H1 (cell line): ENCODE measurements at regions not wholly inside any gene's neighbourhood (a gene's known extent, or its start where the extent isn't known, plus 50 kb on each side); places are given as distances from the start of the nearest gene placed in this dataset.

Source experiments
- CTCF ChIA-PET: fragments of 300-600 bp; sonication (Branson Sonifier 250); formaldehyde crosslinking; loops from one replicate; lab custom pipeline; 2021; ENCODE audit not compliant: partially characterized antibody; lab: Charles Lee
- POLR2A ChIA-PET: fragments of 300-600 bp; sonication (Branson Sonifier 250); formaldehyde crosslinking; loops from one replicate; lab custom pipeline; 2021; ENCODE audit warnings: inconsistent platforms; ENCODE audit not compliant: partially characterized antibody; lab: Charles Lee
- DNase-seq, 2 experiments: peaks; one replicate each; pipeline versions ENCODE4 v3.0.0 to v3.0.0-alpha.2; 2010 to 2022; ENCODE audit warnings: low spot score in 2 of 2, low read depth in 1 of 2, mixed read lengths in 1 of 2
- FAIRE-seq: peaks from 2 replicates; lab custom pipeline; 2011; peaks lifted over from hg19 to GRCh38; lab: Jason Lieb, UNC
- H2AFZ ChIP-seq: 2 replicates; pipeline ENCODE4 v1.8.1; 2012; ENCODE audit warnings: low read length, inconsistent platforms
- H2AK5ac ChIP-seq: 2 replicates; pipeline ENCODE4 v1.6.1; 2013; ENCODE audit warnings: low read depth, low read length
- H2BK120ac ChIP-seq: replicated peaks from 2 replicates; pipeline ENCODE3; 2013; ENCODE audit warnings: low read depth, low read length, inconsistent platforms
- H2BK12ac ChIP-seq: 2 replicates; pipeline ENCODE4 v1.6.1; 2013; ENCODE audit warnings: low read depth, low read length
- H2BK15ac ChIP-seq: 2 replicates; pipeline ENCODE4 v1.6.1; 2013; ENCODE audit warnings: low read length
- H2BK20ac ChIP-seq: 2 replicates; pipeline ENCODE4 v1.6.1; 2013; ENCODE audit warnings: low read length
- H2BK5ac ChIP-seq: 2 replicates; pipeline ENCODE4 v1.6.1; 2013; ENCODE audit warnings: low read depth, low read length
- H3K14ac ChIP-seq: 2 replicates; pipeline ENCODE4 v1.6.1; 2013; ENCODE audit warnings: inconsistent platforms; ENCODE audit not compliant: insufficient read length
- H3K18ac ChIP-seq: 2 replicates; pipeline ENCODE4 v1.6.1; 2013; ENCODE audit warnings: low read length; ENCODE audit errors: extremely low read depth
- H3K23ac ChIP-seq: 2 replicates; pipeline ENCODE4 v1.6.1; 2013; ENCODE audit warnings: inconsistent platforms; ENCODE audit not compliant: insufficient read length
- H3K23me2 ChIP-seq: 2 replicates; pipeline ENCODE4 v1.6.1; 2013; ENCODE audit warnings: low read depth, low read length
- H3K27ac ChIP-seq: 2 replicates; pipeline ENCODE4 v1.6.1; 2011; ENCODE audit warnings: low read depth, low read length, inconsistent platforms
- H3K27me3 ChIP-seq, 4 experiments: replicated peaks in 1 of 4; 1 replicate in 1 of 4; 2 replicates in 3 of 4; pipeline versions ENCODE4 v1.6.1 to v1.8.1; 2011 to 2013; ENCODE audit warnings: low read length in 3 of 4, mild to moderate bottlenecking in 3 of 4, inconsistent platforms in 2 of 4, mixed read lengths in 2 of 4, moderate library complexity in 1 of 4; ENCODE audit not compliant: control insufficient read depth in 3 of 4, insufficient read depth in 3 of 4; ENCODE audit errors: extremely low read depth in 1 of 4
- H3K36me3 ChIP-seq, 4 experiments: 2 replicates each; pipeline versions ENCODE4 v1.6.1 to v1.8.1; 2011 to 2013; ENCODE audit warnings: mild to moderate bottlenecking in 4 of 4, low read length in 3 of 4, moderate library complexity in 2 of 4, control low read depth in 1 of 4, inconsistent platforms in 1 of 4; ENCODE audit not compliant: insufficient read depth in 4 of 4, control insufficient read depth in 2 of 4
- H3K4ac ChIP-seq: replicated peaks from 2 replicates; pipeline ENCODE3; 2013; ENCODE audit warnings: low read length, low read depth, mixed read lengths, inconsistent platforms; ENCODE audit not compliant: insufficient read length
- H3K4me1 ChIP-seq, 4 experiments: replicated peaks in 1 of 4; 1 replicate in 1 of 4; 2 replicates in 3 of 4; pipeline versions ENCODE4 v1.6.1 to v1.8.1; 2011 to 2013; ENCODE audit warnings: low read length in 3 of 4, inconsistent platforms in 2 of 4, mixed read lengths in 1 of 4; ENCODE audit not compliant: insufficient read depth in 4 of 4, control insufficient read depth in 3 of 4
- H3K4me2 ChIP-seq, 2 experiments: 2 replicates each; pipeline versions ENCODE4 v1.6.1 to v1.8.1; 2011 to 2013; ENCODE audit warnings: low read depth in 2 of 2, low read length in 2 of 2, control low read depth in 1 of 2, inconsistent platforms in 1 of 2, mild to moderate bottlenecking in 1 of 2; ENCODE audit not compliant: insufficient read depth in 1 of 2
- H3K4me3 ChIP-seq, 4 experiments: fragments of 200-600, 300-600 bp in 1 of 4; sonication (generic), shearing (Covaris generic), sonication (Bioruptor Twin) in 1 of 4; 2 replicates each; pipeline versions ENCODE4 v1.5.1 to v1.8.1; 2011 to 2016; ENCODE audit warnings: low read length in 4 of 4, low read depth in 3 of 4, control low read depth in 2 of 4, inconsistent platforms in 2 of 4, mild to moderate bottlenecking in 2 of 4, mixed read lengths in 1 of 4, moderate library complexity in 1 of 4; ENCODE audit not compliant: insufficient read depth in 2 of 4; ENCODE audit errors: extremely low read depth in 1 of 4
- H3K56ac ChIP-seq: replicated peaks from 2 replicates; pipeline ENCODE3; 2013; ENCODE audit warnings: low read depth, mild to moderate bottlenecking, mixed read lengths, low read length, inconsistent platforms; ENCODE audit not compliant: insufficient read length
- H3K79me1 ChIP-seq: 2 replicates; pipeline ENCODE4 v1.6.1; 2013; ENCODE audit warnings: low read depth, low read length, control low read depth
- H3K79me2 ChIP-seq, 2 experiments: 2 replicates each; pipeline versions ENCODE4 v1.6.1 to v1.8.1; 2012 to 2013; ENCODE audit warnings: low read length in 2 of 2, mild to moderate bottlenecking in 2 of 2, inconsistent platforms in 1 of 2; ENCODE audit not compliant: insufficient read depth in 2 of 2, control insufficient read depth in 1 of 2
- H3K9ac ChIP-seq, 4 experiments: replicated peaks in 1 of 4; 1 replicate in 1 of 4; 2 replicates in 3 of 4; pipeline versions ENCODE4 v1.6.1 to v1.8.1; 2011 to 2013; ENCODE audit warnings: low read depth in 3 of 4, low read length in 3 of 4, control low read depth in 2 of 4, mild to moderate bottlenecking in 2 of 4, moderate library complexity in 2 of 4, inconsistent platforms in 1 of 4; ENCODE audit errors: extremely low read depth in 1 of 4
- H3K9me3 ChIP-seq, 2 experiments: 2 replicates each; pipeline versions ENCODE4 v1.6.1 to v1.8.1; 2012 to 2013; ENCODE audit warnings: mild to moderate bottlenecking in 2 of 2, moderate library complexity in 2 of 2, control low read depth in 1 of 2, inconsistent platforms in 1 of 2, low read depth in 1 of 2, low read length in 1 of 2, mixed read lengths in 1 of 2; ENCODE audit not compliant: insufficient read depth in 2 of 2
- H4K20me1 ChIP-seq, 2 experiments: replicated peaks in 1 of 2; 2 replicates each; pipeline versions ENCODE3 to v1.8.1; 2011 to 2013; ENCODE audit warnings: inconsistent platforms in 2 of 2, low read length in 2 of 2, mild to moderate bottlenecking in 1 of 2; ENCODE audit not compliant: insufficient read depth in 2 of 2, control insufficient read depth in 1 of 2
- H4K5ac ChIP-seq: 2 replicates; pipeline ENCODE4 v1.6.1; 2013; ENCODE audit warnings: low read length, low read depth, mixed read lengths, inconsistent platforms; ENCODE audit not compliant: insufficient read length
- H4K8ac ChIP-seq: 2 replicates; pipeline ENCODE4 v1.8.0; 2013; ENCODE audit warnings: mild to moderate bottlenecking, moderate library complexity, low read length, inconsistent platforms; ENCODE audit not compliant: insufficient read depth; ENCODE audit errors: extremely low read depth
- H4K91ac ChIP-seq: replicated peaks from 2 replicates; pipeline ENCODE3; 2013; ENCODE audit warnings: low read length, mixed read lengths, inconsistent platforms; ENCODE audit not compliant: insufficient read length
- CTBP2 ChIP-seq: IDR thresholded peaks from 2 replicates; pipeline ENCODE4 v1.7.0; 2011; ENCODE audit warnings: borderline replicate concordance, mild to moderate bottlenecking, moderate library complexity, mixed read lengths, low read length; ENCODE audit not compliant: insufficient read depth, insufficient read length
- EGR1 ChIP-seq: IDR thresholded peaks from 2 replicates; pipeline ENCODE4 v1.6.1; 2011; ENCODE audit warnings: low read depth, low read length, borderline replicate concordance
- HDAC6 ChIP-seq: IDR thresholded peaks from one replicate; pipeline ENCODE4 v1.7.1; 2012; ENCODE audit warnings: low read depth, mild to moderate bottlenecking, inconsistent platforms, low read length, moderate library complexity
- USF2 ChIP-seq: IDR thresholded peaks from 2 replicates; pipeline ENCODE4 v1.6.1; 2011; ENCODE audit warnings: low read length, improper control_type of control experiment
- WGBS, 2 experiments: shearing (Covaris generic) in 1 of 2; methylation state at CpG; one replicate each; pipeline versions ENCODE4 v1.1.6 to v1.1.7; 2013 to 2015; ENCODE audit warnings: low lambda C conversion rate in 2 of 2, mixed read lengths in 2 of 2, inconsistent platforms in 1 of 2, low coverage in 1 of 2, missing lambda C conversion rate in 1 of 2; ENCODE audit not compliant: insufficient replicate concordance in 2 of 2, insufficient coverage in 1 of 2, insufficient read length in 1 of 2; ENCODE audit errors: extremely low coverage in 1 of 2, missing lambda C conversion rate in 1 of 2; 5-methylcytosine and 5-hydroxymethylcytosine counted together

- CTCF ChIA-PET: interaction anchor here (1.0 kb wide), 1 partner anchor 273 kb away, joined by 3 read pairs; no protein-coding TSS in a partner anchor
- no peak overlapping the region for H3K9ac ChIP-seq
- no peaks in the 10 kb centered on the region for H3K79me2 ChIP-seq
- no peak overlapping the region for H4K91ac ChIP-seq
- no peak overlapping the region for H3K56ac ChIP-seq
- peaks cover 13 to 20% (median 17%) of the 10 kb centered on the region in 4 experiments for H3K4me1 ChIP-seq
- TF ChIP-seq EGR1: no peak
- no peak for TF ChIP-seq USF2
- no peak for TF ChIP-seq HDAC6
- no peak for TF ChIP-seq CTBP2
- H2AK5ac ChIP-seq: no peak overlapping the region
- H2BK5ac ChIP-seq: no peak overlapping the region
- H3K27ac ChIP-seq: no peak overlapping the region
- H3K23me2 ChIP-seq: no peaks in the 10 kb centered on the region
- no peak overlapping the region for H4K5ac ChIP-seq
- H4K20me1 ChIP-seq: no peaks in the 10 kb centered on the region
- no peak overlapping the region for H3K4me2 ChIP-seq
- no peak overlapping the region for H3K4me3 ChIP-seq
- no peak overlapping the region for H3K14ac ChIP-seq
- no peaks in the 10 kb centered on the region for H3K9me3 ChIP-seq
- H2AFZ ChIP-seq: no peak overlapping the region
- H2BK20ac ChIP-seq: no peak overlapping the region
- POLR2A ChIA-PET: no interaction called here
- H3K27me3 ChIP-seq: no peaks in the 10 kb centered on the region
- no peak overlapping the region for H2BK12ac ChIP-seq
- FAIRE-seq: no peak
- no peak overlapping the region for H3K23ac ChIP-seq
- no peaks in the 10 kb centered on the region for H3K36me3 ChIP-seq
- 90% methylated on average over 9 of the region's 9 CpGs; no CpG with 5 or more reads in 1 of the 2 experiments for WGBS, 2 experiments
- no peak overlapping the region for H3K18ac ChIP-seq
- H3K4ac ChIP-seq: no peak overlapping the region
- no peak overlapping the region for H2BK120ac ChIP-seq
- no peaks in the 10 kb centered on the region for H3K79me1 ChIP-seq
- DNase-seq: no peak
- no peak overlapping the region for H4K8ac ChIP-seq
- H2BK15ac ChIP-seq: no peak overlapping the region
Measured at GRCh38 chr2:45254025-45254424, 244.8 kb upstream of the SIX2 start.
